Non-pigmented ciliary epithelial cell (primary cell): ENCODE measurements at regions not wholly inside any gene's neighbourhood (a gene's known extent, or its start where the extent isn't known, plus 50 kb on each side); places are given as distances from the start of the nearest gene placed in this dataset.

Experiments used
- DNase-seq: peaks from one replicate; pipeline ENCODE4 v3.0.0-alpha.2; 2010; ENCODE audit warnings: low read depth

GRCh38 chr13:56201834-56202233 lies 938.9 kb upstream of the PRR20A start:
- no peak for DNase-seq

GRCh38 chr13:56216221-56216620 lies 924.5 kb upstream of the PRR20A start:
- DNase-seq, result no peak

DNA sequence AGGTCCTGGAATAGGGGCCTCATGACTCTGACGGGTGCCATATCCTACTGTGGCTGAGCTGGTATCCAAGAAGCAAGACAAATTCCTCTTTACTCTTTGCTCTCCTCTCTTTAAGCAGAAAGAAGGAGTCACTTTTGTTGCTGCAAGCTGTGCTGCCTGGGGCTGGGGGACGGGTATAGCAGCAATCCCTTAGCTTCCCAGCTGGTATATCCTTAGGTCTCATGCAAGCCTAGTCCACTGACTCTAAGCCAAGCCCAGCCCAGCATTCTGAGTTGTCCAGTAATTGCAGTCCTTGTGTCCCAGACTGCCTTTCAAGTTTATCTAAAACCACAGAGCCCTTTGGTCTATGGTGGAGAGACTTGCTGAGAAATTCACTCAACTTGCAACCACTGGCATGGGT lies 893.0 kb upstream of the PRR20A start:
- no peak for DNase-seq

GRCh38 chr13:56271686-56272085 lies 869.0 kb upstream of the PRR20A start:
- no peak for DNase-seq

DNA sequence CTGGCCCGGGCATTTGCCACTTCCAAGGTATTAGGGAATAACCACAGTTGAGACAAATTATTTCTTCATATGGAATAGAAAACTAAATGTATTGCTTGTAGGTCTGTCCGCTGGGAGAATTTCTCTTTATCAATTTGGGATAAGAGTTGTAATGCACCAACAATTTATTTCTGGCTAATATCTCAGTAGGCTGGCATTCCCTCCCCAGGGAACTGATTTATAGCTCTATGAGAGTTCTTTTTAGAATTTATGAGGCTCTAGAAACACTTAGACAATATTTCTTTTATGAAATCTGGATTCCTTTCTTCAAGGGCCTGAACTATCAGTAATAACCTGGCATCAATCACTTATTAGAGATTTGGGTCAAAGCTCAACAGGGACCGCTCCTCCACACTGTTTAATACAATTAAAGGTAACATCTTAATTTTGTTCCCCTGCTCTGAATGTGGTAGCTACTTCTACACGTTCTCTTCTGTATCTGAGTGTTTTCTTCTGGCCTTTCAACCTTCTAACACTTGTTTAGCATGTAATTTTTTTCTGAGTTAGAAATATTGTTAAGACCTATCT lies 857.4 kb upstream of the PRR20A start:
- no peak for DNase-seq

DNA sequence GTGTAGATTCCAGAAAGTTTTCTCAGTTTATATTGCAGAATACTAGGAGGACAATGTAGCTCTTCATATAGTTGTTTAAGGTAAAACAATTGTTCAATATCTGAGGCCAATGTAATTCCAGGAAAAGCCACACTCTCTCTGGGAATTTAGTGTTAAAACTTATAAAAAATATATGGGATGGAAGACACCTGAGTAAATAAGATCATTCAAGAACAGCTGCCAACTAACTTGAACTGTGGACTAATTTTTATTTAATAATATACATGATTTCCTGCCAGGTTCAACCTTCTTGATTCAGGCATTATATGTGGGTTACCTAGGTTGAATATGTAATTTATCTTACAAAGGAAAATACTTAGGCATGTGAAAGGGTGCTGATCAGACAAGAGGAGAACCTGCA lies 841.1 kb upstream of the PRR20A start:
- DNase-seq, result no peak

DNA sequence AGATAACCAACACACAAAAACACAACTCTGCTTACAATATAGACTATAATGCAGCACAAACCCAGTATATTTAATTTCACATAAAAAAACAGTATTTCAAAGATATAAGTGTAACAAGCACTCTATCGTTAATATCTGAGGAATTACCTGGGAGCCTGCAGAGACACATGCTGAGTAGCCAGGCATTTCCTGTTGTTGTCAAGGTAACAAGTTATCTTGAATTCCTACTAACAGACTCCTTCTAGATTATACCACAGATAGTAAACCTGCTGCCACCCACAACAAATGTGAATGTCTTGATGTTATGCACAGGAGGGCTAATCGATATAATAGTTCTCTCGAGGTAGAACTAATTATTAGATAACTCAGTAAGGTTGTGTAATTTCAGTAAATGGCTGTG lies 826.0 kb upstream of the PRR20A start:
- no peak for DNase-seq

DNA sequence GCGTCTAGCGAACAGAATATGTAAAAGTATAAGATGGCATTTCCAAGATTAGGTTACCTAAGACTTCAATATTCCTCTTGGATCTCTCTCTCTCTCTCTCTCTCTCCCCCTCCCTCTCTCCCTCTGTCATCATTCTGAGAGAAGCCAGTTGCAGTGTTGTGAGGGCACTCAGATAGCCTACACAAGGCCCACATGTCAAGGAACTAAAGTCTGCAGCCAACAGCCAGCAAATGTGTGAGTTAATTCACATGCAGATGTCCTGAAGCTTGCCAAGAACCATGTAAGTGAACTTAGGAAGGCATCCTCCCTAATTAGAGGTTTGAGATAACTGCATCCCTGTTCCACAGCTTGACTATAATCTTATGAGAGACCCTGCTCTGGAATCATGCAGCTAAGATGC lies 822.9 kb upstream of the PRR20A start:
- no peak for DNase-seq

DNA sequence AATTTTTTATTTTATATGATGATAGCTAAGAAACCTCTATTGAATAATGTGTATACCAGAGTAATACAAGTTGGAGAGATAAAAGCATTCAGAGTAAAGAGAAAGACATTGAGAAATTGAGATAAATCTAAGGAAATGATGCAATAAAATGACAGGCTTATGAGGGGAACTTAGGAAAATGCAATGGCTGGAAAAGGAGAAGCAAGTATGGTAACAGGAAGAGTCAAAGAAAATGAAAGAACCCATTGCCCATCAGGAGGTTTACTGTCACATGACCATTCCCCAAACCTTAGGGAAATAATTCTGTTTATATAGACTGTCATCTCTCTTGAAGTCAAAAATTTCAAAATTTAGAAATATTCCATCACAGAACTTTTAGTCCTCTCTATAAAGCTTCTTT lies 808.0 kb upstream of the PRR20A start:
- DNase-seq, result no peak

DNA sequence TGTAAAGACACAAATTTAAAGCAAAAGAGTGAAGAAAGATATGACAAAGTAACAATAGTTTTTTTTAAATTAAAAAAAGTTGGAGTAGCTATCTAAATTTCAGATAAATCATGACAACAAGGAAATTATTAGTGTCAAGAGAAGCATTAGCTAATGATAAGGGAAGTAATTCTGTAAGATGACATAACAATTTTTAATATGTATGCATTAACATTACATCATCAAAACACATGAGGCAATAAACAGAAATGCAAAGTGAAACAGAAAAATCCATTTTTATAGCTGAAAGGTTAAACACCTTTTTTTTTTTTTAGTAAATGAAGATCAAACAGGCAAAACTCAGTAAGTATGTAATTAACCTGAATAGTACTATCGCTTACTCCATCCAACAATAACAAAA lies 804.9 kb upstream of the PRR20A start:
- DNase-seq, result no peak

GRCh38 chr13:56338421-56338820 lies 802.3 kb upstream of the PRR20A start:
- DNase-seq, result no peak

DNA sequence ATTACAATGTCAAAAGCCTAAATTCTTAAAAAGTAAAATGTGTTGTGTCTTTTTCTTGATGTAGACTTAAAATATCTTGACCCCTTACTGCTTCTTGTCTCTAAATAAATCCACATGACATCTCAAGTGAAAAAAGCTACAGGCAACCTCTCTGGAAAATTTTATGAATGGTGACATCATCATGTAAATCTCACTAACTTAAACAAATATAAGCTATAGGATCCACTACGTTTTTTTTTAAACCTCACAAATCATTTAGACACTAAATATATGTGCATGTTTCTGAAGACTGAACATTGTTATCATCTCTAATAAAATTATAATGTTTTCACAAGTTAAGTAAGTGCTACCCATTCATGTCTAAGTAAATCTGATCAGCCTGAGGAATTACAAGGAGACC lies 793.7 kb upstream of the PRR20A start:
- no peak for DNase-seq

DNA sequence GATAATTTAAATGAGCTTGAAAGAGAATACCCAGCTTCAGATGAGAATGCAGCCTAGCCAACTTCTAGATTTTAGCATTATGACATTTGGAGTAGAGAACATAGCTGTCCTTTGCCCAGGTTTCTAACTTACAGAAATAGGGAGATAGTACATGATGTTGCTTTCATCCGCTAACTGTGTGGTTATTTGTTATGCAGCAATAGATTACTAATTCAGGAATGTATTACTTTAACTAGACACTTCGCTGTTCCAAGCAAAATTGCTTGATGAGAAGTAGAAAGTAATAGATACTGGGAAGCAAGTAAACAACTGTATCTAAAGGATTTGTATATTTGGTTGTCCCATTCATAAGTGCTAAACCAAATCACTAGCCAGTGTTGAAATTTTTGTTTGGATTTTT lies 790.9 kb upstream of the PRR20A start:
- no peak for DNase-seq

- no peak for DNase-seq
These were observed 789.7 kb upstream of the PRR20A start for GRCh38 chr13:56351041-56351440.

GRCh38 chr13:56352361-56352760 lies 788.4 kb upstream of the PRR20A start:
- DNase-seq, result no peak

- no peak for DNase-seq
These were observed 787.8 kb upstream of the PRR20A start for GRCh38 chr13:56352901-56353300.

GRCh38 chr13:56356690-56357089 lies 784.0 kb upstream of the PRR20A start:
- DNase-seq, result no peak

GRCh38 chr13:56378566-56378965 lies 762.2 kb upstream of the PRR20A start:
- no peak for DNase-seq

DNA sequence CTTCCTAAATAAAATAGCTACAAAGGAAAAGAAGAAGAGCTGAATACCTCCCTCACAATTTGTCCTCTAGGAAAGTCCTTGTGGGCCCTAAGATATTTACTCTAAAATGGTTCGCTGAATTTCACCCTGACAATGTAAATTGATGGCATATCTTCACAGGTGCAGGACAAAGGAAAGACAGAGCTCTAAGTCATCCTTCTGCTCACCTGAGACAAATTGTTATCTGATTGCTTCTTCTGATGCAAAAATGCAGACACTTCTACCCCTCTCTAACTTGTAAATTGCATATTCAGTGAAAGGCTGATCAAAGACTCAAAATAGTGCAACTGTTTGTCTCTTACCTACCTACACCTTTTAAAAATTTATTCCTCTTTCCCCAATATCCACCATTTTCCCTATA lies 747.2 kb upstream of the PRR20A start:
- no peak for DNase-seq

- no peak for DNase-seq
These were observed 744.4 kb upstream of the PRR20A start for GRCh38 chr13:56396318-56396717.

DNA sequence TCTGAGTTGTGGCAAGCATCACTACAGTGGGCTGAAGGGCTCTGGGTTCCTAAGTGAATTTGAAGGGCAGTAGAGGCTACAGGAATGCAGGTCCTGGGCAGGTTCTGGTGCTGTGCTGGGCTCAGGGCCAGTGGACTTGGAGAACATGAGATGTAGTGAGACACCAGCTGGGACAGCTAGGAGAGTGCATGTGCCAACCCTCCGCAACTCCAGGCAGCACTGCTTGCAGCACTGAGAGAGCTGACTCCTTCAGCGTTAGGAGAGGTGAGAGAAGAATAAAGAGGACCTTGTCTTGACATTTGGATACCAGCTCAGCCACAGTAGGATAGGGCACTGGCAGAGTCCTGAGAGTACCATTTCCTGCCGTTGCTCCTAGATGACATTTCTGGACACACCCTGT lies 739.9 kb upstream of the PRR20A start:
- no peak for DNase-seq

GRCh38 chr13:56412856-56413255 lies 727.9 kb upstream of the PRR20A start:
- no peak for DNase-seq

DNA sequence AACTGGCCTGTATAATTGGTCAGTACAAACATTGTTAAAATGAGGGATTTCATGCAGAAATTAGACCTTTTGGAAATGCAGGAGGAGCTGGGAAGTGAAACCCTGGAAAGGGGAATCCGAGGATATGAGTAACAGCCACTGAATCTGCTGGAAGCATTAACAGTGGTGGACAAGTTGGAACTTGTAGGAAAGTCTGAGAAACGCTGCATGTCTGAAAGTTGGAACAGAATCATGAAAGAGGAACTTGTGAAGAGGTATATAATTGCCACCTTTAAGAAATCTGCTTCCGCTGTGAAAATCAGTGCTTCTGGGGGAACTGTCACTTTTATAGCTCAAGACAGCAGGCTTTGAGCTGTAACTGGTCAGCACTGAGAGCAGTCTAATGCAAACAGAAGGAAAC lies 716.5 kb upstream of the PRR20A start:
- DNase-seq, result no peak

DNA sequence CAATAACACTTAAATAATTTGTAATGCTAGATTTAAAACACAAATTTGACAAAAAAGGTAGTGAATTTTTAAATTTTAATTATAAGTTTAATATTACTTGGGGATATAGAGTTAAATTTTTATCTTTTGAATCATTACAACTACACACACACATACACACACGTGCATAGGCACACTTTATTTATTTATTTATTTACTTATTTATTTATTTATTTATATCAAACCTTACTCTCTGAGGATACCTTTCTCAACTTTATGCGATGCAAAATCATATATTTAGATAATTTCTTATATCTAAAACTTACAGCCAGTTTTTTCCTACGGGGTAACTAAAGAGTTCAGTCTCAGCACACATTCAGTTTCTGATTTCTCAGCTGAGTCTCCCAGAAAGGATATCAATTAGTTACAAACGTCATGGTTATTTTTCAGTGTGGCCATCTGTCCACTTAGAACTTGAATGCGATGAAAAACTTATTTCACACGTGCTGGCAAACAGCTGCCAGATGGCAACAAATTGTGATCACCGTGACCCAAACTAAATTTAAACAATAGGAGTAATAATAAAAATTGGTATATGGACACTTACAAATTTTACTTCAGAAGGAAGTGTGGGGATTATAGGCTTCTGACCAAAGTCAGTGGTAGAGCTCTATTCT lies 683.1 kb upstream of the PRR20A start:
- DNase-seq, result no peak
